ENCODE measurements at regions not wholly inside any gene's neighbourhood (a gene's known extent, or its start where the extent isn't known, plus 50 kb on each side); places are given as distances from the start of the nearest gene placed in this dataset.

- WGBS (ENCODE audit: insufficient coverage) = 88% methylated on average over 1 of the region's 3 CpGs
- intact Hi-C loops (cut with micrococcal nuclease) = no loop called here
- Histone ChIP-seq H2AFZ (ENCODE audit: insufficient read depth, low read depth, low read length, poor library complexity, severe bottlenecking) (no peak overlapping the region), H3K9ac (ENCODE audit: insufficient read depth, low read length, poor library complexity, severe bottlenecking) (no peak overlapping the region), H3K9me3 (replicated peaks in 1 of 2; ENCODE audit: control insufficient read depth in 1 of 2, insufficient read depth in 1 of 2, low read length in 2 of 2) (no peaks in the 10 kb centered on the region), H3K79me2 (ENCODE audit: insufficient read depth, low read length) (no peaks in the 10 kb centered on the region), H3K27me3 (ENCODE audit: control insufficient read depth in 2 of 2, insufficient read depth in 2 of 2, low read length in 2 of 2) (no peaks in the 10 kb centered on the region), H3K27ac (ENCODE audit: low read depth in 1 of 2, low read length in 2 of 2) (no peak overlapping the region), H4K20me1 (ENCODE audit: insufficient read depth, low read length) (no peaks in the 10 kb centered on the region), H3K36me3 (replicated peaks in 1 of 2; ENCODE audit: control insufficient read depth in 1 of 2, insufficient read depth in 2 of 2, low read length in 2 of 2) (no peaks in the 10 kb centered on the region), H3K4me2 (replicated peaks; ENCODE audit: extremely low read depth, low read length, poor library complexity, severe bottlenecking) (no peak overlapping the region), H3K4me3 (replicated peaks in 1 of 3; ENCODE audit: low read depth in 2 of 3, low read length in 3 of 3) (no peak overlapping the region), H3K4me1 (ENCODE audit: control insufficient read depth in 1 of 2, insufficient read depth in 2 of 2, low read length in 2 of 2) (peaks cover 28 to 33% of the 10 kb centered on the region in 2 donors)
- Mint-ChIP-seq H3K27ac (no peak overlapping the region), H3K27me3 (ENCODE audit: low read depth in 3 of 3) (no peaks in the 10 kb centered on the region), H3K4me3 (no peak overlapping the region), H3K4me1 (peaks cover 34% of the 10 kb centered on the region), H3K36me3 (no peaks in the 10 kb centered on the region), H3K9me3 (peaks cover 0 to 7% (median 2%) of the 10 kb centered on the region in 7 donors)
- no peak for TF ChIP-seq CTCF (IDR thresholded peaks at IDR 0.05)
- DNase-seq = no peak
Measured at GRCh38 chr3:40765884-40766283, 241.1 kb downstream of the ZNF621 start.

GRCh38 chr3:40766396-40766795, 241.6 kb downstream of the ZNF621 start:
- WGBS (ENCODE audit: insufficient coverage) = 100% methylated on average over 2 of the region's 2 CpGs
- H3K4me2 ChIP-seq (replicated peaks; ENCODE audit: extremely low read depth, low read length, poor library complexity, severe bottlenecking) = no peak overlapping the region

More at GRCh38 chr3:40766396-40766795, 241.6 kb downstream of the ZNF621 start:
- Histone ChIP-seq H3K4me1 (ENCODE audit: control insufficient read depth in 1 of 2, insufficient read depth in 2 of 2, low read length in 2 of 2) (peaks cover 28 to 33% of the 10 kb centered on the region in 2 donors), H3K27ac (ENCODE audit: low read depth in 1 of 2, low read length in 2 of 2) (no peak overlapping the region), H3K36me3 (replicated peaks in 1 of 2; ENCODE audit: control insufficient read depth in 1 of 2, insufficient read depth in 2 of 2, low read length in 2 of 2) (no peaks in the 10 kb centered on the region), H3K9me3 (replicated peaks in 1 of 2; ENCODE audit: control insufficient read depth in 1 of 2, insufficient read depth in 1 of 2, low read length in 2 of 2) (no peaks in the 10 kb centered on the region), H3K9ac (ENCODE audit: insufficient read depth, low read length, poor library complexity, severe bottlenecking) (no peak overlapping the region), H3K4me3 (replicated peaks in 1 of 3; ENCODE audit: low read depth in 2 of 3, low read length in 3 of 3) (no peak overlapping the region), H3K27me3 (ENCODE audit: control insufficient read depth in 2 of 2, insufficient read depth in 2 of 2, low read length in 2 of 2) (no peaks in the 10 kb centered on the region), H2AFZ (ENCODE audit: insufficient read depth, low read depth, low read length, poor library complexity, severe bottlenecking) (no peak overlapping the region), H3K79me2 (ENCODE audit: insufficient read depth, low read length) (no peaks in the 10 kb centered on the region), H4K20me1 (ENCODE audit: insufficient read depth, low read length) (no peaks in the 10 kb centered on the region)
- Mint-ChIP-seq H3K4me1 (peaks cover 34% of the 10 kb centered on the region), H3K27me3 (ENCODE audit: low read depth in 3 of 3) (no peaks in the 10 kb centered on the region), H3K4me3 (no peak overlapping the region), H3K27ac (no peak overlapping the region), H3K9me3 (peaks cover 0 to 7% (median 2%) of the 10 kb centered on the region in 7 donors), H3K36me3 (no peaks in the 10 kb centered on the region)
- DNase-seq = no peak
- intact Hi-C loops (cut with micrococcal nuclease) = no loop called here
- no peak for TF ChIP-seq CTCF (IDR thresholded peaks at IDR 0.05)

Data from CD14-positive monocyte (primary cell).